Natural killer cell (primary cell): ENCODE measurements at regions not wholly inside any gene's neighbourhood (a gene's known extent, or its start where the extent isn't known, plus 50 kb on each side); places are given as distances from the start of the nearest gene placed in this dataset.

ENCODE experiments used
- ATAC-seq, 3 donors: fragments of 150-1000 bp in 2 of 3; fragments of 200-7000 bp in 1 of 3; cut with Tn5 transposase; 1 replicate in 1 of 3; 2 replicates in 2 of 3; pipeline ENCODE4 v1.10.0; 2021; ENCODE audit warnings: mild to moderate bottlenecking in 2 of 3, moderate library complexity in 2 of 3
- DNase-seq, 2 donors: peaks; one replicate each; pipeline versions ENCODE4 v3.0.0 to v3.0.0-alpha.2; 2013 to 2021; ENCODE audit warnings: mixed read lengths in 1 of 2
- H3K27ac ChIP-seq: one replicate; pipeline ENCODE4 v1.5.1; 2013; ENCODE audit warnings: mild to moderate bottlenecking, low read length
- H3K27me3 ChIP-seq: one replicate; pipeline ENCODE4 v1.6.1; 2013; ENCODE audit warnings: low read length; ENCODE audit not compliant: control insufficient read depth, insufficient read depth
- H3K36me3 ChIP-seq: one replicate; pipeline ENCODE4 v1.6.1; 2013; ENCODE audit warnings: low read length; ENCODE audit not compliant: control insufficient read depth, insufficient read depth
- H3K4me1 ChIP-seq: one replicate; pipeline ENCODE4 v1.6.1; 2013; ENCODE audit warnings: low read length; ENCODE audit not compliant: control insufficient read depth, insufficient read depth
- H3K4me3 ChIP-seq: one replicate; pipeline ENCODE4 v1.5.1; 2013; ENCODE audit warnings: low read length
- H3K9me3 ChIP-seq: one replicate; pipeline ENCODE4 v1.6.1; 2013; ENCODE audit warnings: low read length; ENCODE audit not compliant: control insufficient read depth, insufficient read depth
- H3K27ac Mint-ChIP-seq, 2 donors: one replicate each; pipeline ENCODE4 v1.8.0; 2022; ENCODE audit warnings: mild to moderate bottlenecking in 2 of 2, mixed read lengths in 2 of 2, moderate library complexity in 1 of 2
- H3K27me3 Mint-ChIP-seq, 2 donors: one replicate each; pipeline ENCODE4 v1.8.0; 2022; ENCODE audit warnings: low read depth in 2 of 2, mixed read lengths in 2 of 2
- H3K36me3 Mint-ChIP-seq: one replicate; pipeline ENCODE4 v1.8.0; 2022; ENCODE audit warnings: mixed read lengths
- H3K4me1 Mint-ChIP-seq, 2 donors: one replicate each; pipeline ENCODE4 v1.8.0; 2022; ENCODE audit warnings: mixed read lengths in 2 of 2
- H3K4me3 Mint-ChIP-seq: one replicate; pipeline ENCODE4 v1.8.0; 2022; ENCODE audit warnings: mild to moderate bottlenecking, moderate library complexity, mixed read lengths
- H3K9me3 Mint-ChIP-seq, 2 donors: one replicate each; pipeline ENCODE4 v1.8.0; 2022; ENCODE audit warnings: mixed read lengths in 2 of 2
- WGBS: methylation state at CpG from one replicate; pipeline ENCODE4 v1.1.7; 2013; ENCODE audit warnings: missing lambda C conversion rate; ENCODE audit not compliant: insufficient coverage; 5-methylcytosine and 5-hydroxymethylcytosine counted together
- intact Hi-C: fragments of 100-400 bp; cut with micrococcal nuclease; formaldehyde crosslinking; loops from one replicate; pipeline ENCODE4 v1.14.2; 2022
- TF ChIP-seq, protein P1 (sequence below): fragments of 200-600 bp; IDR thresholded peaks from one replicate; pipeline ENCODE4 v1.8.0; 2022; ENCODE audit warnings: antibody characterized with exemption

DNA sequence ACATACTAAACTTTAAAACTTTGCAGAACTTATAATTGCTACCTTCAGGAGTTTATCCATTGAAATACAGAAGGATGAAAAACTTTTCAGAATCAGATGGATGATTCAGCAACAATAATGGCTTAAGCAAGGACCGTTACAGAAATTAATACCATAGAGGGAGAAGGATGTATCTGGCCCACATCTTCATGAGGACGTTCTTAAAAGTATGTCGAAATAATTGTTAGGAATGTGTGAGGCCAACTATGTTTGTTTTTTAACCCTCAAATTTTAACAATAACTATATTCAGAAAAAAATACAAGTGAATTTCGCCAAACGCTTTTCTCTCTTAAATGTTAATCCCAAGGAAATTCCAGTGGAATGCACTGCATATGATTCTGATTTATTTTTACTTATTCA is 105.2 kb upstream of the EPHA3 start:
- intact Hi-C loops = no loop called here
- Histone ChIP-seq H3K27ac (no peak overlapping the region), H3K4me3 (no peak overlapping the region), H3K9me3 (no peaks in the 10 kb centered on the region), H3K36me3 (no peaks in the 10 kb centered on the region), H3K4me1 (no peaks in the 10 kb centered on the region), H3K27me3 (no peaks in the 10 kb centered on the region)
- H3K9me3 Mint-ChIP-seq = peaks cover 20 to 24% of the 10 kb centered on the region in 2 donors
- TF ChIP-seq, protein P1, sequence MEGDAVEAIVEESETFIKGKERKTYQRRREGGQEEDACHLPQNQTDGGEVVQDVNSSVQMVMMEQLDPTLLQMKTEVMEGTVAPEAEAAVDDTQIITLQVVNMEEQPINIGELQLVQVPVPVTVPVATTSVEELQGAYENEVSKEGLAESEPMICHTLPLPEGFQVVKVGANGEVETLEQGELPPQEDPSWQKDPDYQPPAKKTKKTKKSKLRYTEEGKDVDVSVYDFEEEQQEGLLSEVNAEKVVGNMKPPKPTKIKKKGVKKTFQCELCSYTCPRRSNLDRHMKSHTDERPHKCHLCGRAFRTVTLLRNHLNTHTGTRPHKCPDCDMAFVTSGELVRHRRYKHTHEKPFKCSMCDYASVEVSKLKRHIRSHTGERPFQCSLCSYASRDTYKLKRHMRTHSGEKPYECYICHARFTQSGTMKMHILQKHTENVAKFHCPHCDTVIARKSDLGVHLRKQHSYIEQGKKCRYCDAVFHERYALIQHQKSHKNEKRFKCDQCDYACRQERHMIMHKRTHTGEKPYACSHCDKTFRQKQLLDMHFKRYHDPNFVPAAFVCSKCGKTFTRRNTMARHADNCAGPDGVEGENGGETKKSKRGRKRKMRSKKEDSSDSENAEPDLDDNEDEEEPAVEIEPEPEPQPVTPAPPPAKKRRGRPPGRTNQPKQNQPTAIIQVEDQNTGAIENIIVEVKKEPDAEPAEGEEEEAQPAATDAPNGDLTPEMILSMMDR = no peak
- DNase-seq (no peak), ATAC-seq (no peak)
- 50% methylated on average over 2 of the region's 5 CpGs for WGBS
- H3K36me3 Mint-ChIP-seq = peaks cover 6% of the 10 kb centered on the region
- H3K27me3 Mint-ChIP-seq = no peaks in the 10 kb centered on the region
- no peak overlapping the region for H3K4me3 Mint-ChIP-seq
- no peak overlapping the region for H3K27ac Mint-ChIP-seq
- H3K4me1 Mint-ChIP-seq = no peaks in the 10 kb centered on the region

DNA sequence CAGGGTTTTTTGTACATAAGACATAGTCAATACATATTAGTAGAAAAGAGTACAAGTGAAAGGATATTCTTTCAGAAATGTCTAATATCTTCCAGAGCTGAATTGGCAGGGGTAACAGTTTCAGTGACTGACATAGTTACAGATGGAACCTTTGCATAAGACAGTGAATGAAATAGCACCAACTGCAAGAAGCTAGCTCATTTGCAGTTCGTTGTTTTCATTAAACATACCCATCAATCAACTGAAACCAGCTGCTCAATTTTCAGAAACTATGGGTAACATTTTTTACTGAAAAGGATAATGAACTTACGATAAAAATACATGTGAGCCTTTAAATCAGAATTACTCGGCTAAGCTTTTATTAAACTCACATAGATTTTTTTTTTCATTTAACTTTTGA is 93.9 kb upstream of the EPHA3 start:
- H3K9me3 ChIP-seq = peaks cover 3% of the 10 kb centered on the region
- Mint-ChIP-seq H3K27ac (no peak overlapping the region), H3K27me3 (no peaks in the 10 kb centered on the region), H3K4me1 (no peaks in the 10 kb centered on the region), H3K9me3 (peaks cover 7 to 12% of the 10 kb centered on the region in 2 donors), H3K4me3 (no peak overlapping the region), H3K36me3 (no peaks in the 10 kb centered on the region)
- TF ChIP-seq, protein P1 = no peak
- H3K27me3 ChIP-seq = no peaks in the 10 kb centered on the region
- no peak overlapping the region for H3K4me3 ChIP-seq
- no peaks in the 10 kb centered on the region for H3K36me3 ChIP-seq
- no peak for ATAC-seq
- H3K27ac ChIP-seq = no peak overlapping the region
- H3K4me1 ChIP-seq = no peaks in the 10 kb centered on the region
- intact Hi-C loops = no loop called here
- no peak for DNase-seq
- WGBS = 95% methylated on average over 2 of the region's 3 CpGs

DNA sequence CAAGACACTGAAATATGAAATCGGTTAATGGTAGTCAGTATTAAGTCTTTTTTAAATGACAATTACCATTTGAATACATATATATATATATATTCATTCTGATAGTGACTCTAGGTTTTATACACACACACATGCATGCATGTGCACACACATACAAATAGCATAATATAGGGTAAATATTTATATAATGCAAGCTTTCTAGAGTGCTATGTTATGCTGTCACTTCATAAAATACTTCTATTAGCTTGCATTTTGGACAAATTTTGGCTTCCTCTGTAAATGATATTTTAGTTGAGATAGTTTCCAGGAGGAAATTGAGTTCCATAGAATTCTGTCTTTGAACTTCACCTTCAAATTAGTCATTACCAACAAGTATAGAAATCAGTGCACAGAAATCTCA is 89.9 kb upstream of the EPHA3 start:
- no peak overlapping the region for H3K27ac Mint-ChIP-seq

DNA sequence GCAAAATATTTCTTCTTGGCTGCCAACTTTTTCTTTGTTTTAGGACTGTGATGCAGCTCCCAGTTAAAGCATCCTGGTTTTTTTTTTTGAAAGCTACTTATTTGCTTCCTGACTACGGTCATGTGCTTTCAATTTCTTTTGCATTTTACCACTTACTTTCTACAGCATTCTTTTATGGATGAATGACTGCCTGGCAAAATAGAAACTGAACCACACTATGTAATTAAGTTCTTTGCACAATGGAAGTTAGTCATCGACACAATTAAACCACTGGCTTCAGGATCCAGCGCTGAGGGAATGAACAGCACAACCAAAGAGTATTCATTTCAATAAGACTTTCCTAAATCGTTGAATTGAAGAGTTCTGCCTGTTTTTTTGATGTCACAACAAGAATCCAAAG is 82.2 kb upstream of the EPHA3 start:
- Histone ChIP-seq H3K4me3 (no peak overlapping the region), H3K9me3 (no peaks in the 10 kb centered on the region), H3K27me3 (no peaks in the 10 kb centered on the region), H3K36me3 (no peaks in the 10 kb centered on the region), H3K27ac (no peak overlapping the region), H3K4me1 (no peaks in the 10 kb centered on the region)
- Mint-ChIP-seq H3K9me3 (peaks cover 3 to 5% of the 10 kb centered on the region in 2 donors), H3K4me1 (no peaks in the 10 kb centered on the region), H3K27ac (no peak overlapping the region), H3K36me3 (peaks cover 6% of the 10 kb centered on the region), H3K4me3 (no peak overlapping the region), H3K27me3 (no peaks in the 10 kb centered on the region)
- DNase-seq (no peak), ATAC-seq (no peak)
- intact Hi-C loops = no loop called here
- WGBS = 88% methylated on average over 4 of the region's 4 CpGs
- TF ChIP-seq, protein P1 = no peak

More for the DNA sequence above, 89.9 kb upstream of the EPHA3 start:
- no peak overlapping the region for H3K4me3 Mint-ChIP-seq
- Histone ChIP-seq H3K4me3 (no peak overlapping the region), H3K27ac (no peak overlapping the region), H3K4me1 (no peaks in the 10 kb centered on the region), H3K27me3 (no peaks in the 10 kb centered on the region), H3K36me3 (no peaks in the 10 kb centered on the region), H3K9me3 (peaks cover 7% of the 10 kb centered on the region)
- peaks cover 8 to 10% of the 10 kb centered on the region in 2 donors for H3K9me3 Mint-ChIP-seq
- intact Hi-C loops = no loop called here
- no peak for DNase-seq
- no peak for ATAC-seq
- no peaks in the 10 kb centered on the region for H3K27me3 Mint-ChIP-seq
- TF ChIP-seq, protein P1 = no peak
- no peaks in the 10 kb centered on the region for H3K4me1 Mint-ChIP-seq
- no CpG with 5 or more reads among the region's 1 CpG for WGBS
- H3K36me3 Mint-ChIP-seq = no peaks in the 10 kb centered on the region
